GM10248 (cell line): ENCODE measurements at regions not wholly inside any gene's neighbourhood (a gene's known extent, or its start where the extent isn't known, plus 50 kb on each side); places are given as distances from the start of the nearest gene placed in this dataset.

Source experiments
- CTCF ChIA-PET: fragments of 300-600 bp; sonication (Branson Sonifier 250); formaldehyde crosslinking; extraction: SDS; loops from one replicate; lab custom pipeline; 2021; ENCODE audit warnings: antibody characterized with exemption; lab: Yijun Ruan, JAX
- POLR2A ChIA-PET: fragments of 350-650 bp; sonication (Branson Sonifier 250); formaldehyde crosslinking; extraction: SDS; loops from one replicate; lab custom pipeline; 2020; ENCODE audit warnings: antibody characterized with exemption; lab: Yijun Ruan, JAX
- DNase-seq: peaks from one replicate; pipeline ENCODE4 v3.0.0; 2012; ENCODE audit errors: extremely low spot score
- TF ChIP-seq, protein P1 (sequence below): IDR thresholded peaks from 2 replicates; pipeline ENCODE4 v1.5.1; 2012; ENCODE audit warnings: mild to moderate bottlenecking, low read depth; ENCODE audit errors: extremely low read depth, missing control alignments, control extremely low read depth

DNA sequence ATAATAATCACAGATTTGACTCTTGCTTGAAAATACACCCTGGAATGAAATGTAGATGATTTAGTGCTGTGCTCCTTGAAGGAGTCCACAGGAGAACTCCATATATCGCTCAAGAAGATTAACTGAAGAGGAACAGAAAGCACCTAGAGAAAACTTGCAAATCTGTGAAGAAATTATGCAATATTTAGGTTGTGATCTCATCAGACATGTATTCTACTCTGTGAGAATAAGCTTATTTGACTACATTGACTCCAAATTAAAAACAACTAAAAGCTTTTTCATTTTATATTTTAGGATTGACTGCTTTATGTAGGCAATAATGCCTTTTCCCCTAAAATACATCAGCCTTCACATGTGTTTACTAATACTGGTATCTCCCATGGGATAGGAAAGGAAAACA is 906.6 kb upstream of the LRATD1 start:
- TF ChIP-seq, protein P1, sequence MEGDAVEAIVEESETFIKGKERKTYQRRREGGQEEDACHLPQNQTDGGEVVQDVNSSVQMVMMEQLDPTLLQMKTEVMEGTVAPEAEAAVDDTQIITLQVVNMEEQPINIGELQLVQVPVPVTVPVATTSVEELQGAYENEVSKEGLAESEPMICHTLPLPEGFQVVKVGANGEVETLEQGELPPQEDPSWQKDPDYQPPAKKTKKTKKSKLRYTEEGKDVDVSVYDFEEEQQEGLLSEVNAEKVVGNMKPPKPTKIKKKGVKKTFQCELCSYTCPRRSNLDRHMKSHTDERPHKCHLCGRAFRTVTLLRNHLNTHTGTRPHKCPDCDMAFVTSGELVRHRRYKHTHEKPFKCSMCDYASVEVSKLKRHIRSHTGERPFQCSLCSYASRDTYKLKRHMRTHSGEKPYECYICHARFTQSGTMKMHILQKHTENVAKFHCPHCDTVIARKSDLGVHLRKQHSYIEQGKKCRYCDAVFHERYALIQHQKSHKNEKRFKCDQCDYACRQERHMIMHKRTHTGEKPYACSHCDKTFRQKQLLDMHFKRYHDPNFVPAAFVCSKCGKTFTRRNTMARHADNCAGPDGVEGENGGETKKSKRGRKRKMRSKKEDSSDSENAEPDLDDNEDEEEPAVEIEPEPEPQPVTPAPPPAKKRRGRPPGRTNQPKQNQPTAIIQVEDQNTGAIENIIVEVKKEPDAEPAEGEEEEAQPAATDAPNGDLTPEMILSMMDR, result no peak
- ChIA-PET CTCF (no interaction called here), POLR2A (no interaction called here)
- no peak for DNase-seq

DNA sequence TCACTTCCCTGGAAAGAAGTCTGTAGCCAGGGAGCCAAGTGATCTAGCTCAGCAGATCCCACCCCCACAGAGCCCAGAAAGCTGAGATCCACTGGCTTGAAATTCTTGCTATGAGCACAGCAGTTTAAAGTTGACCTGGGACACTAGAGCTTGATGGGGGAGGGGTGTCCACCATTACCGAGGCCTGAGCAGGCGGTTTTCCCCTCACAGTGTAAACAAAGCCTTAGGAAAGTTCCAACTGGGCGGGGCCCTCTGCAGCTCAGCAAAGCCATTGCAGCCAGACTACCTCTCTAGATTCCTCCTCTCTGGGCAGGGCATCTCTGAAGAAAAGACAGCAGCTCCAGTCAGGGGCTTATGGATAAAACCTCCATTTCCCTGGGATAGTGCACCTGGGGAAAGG is 887.2 kb upstream of the LRATD1 start:
- CTCF ChIA-PET, result interaction anchor here (1.1 to 1.7 kb wide), 2 partner anchors 13 to 18 kb away, joined by 3 to 4 read pairs; no protein-coding TSS in a partner anchor
- POLR2A ChIA-PET, result no interaction called here
- TF ChIP-seq, protein P1, result no peak
- no peak for DNase-seq

- POLR2A ChIA-PET, result no interaction called here
- CTCF ChIA-PET, result no interaction called here
- TF ChIP-seq, protein P1, result no peak
- no peak for DNase-seq
These were observed 880.6 kb upstream of the LRATD1 start for GRCh38 chr2:13751955-13752354.

GRCh38 chr2:13758412-13758811 is 874.1 kb upstream of the LRATD1 start:
- no peak for DNase-seq
- TF ChIP-seq, protein P1, result no peak
- ChIA-PET CTCF (interaction anchor here (1.1 kb wide), 1 partner anchor 13 kb away, joined by 3 read pairs; no protein-coding TSS in a partner anchor), POLR2A (no interaction called here)

GRCh38 chr2:13768274-13768673 is 864.2 kb upstream of the LRATD1 start:
- TF ChIP-seq, protein P1, result no peak
- ChIA-PET CTCF (no interaction called here), POLR2A (no interaction called here)
- DNase-seq, result no peak

- POLR2A ChIA-PET, result no interaction called here
These were observed 862.2 kb upstream of the LRATD1 start for GRCh38 chr2:13770279-13770678.

More at GRCh38 chr2:13770279-13770678, 862.2 kb upstream of the LRATD1 start:
- no peak for DNase-seq
- CTCF ChIA-PET, result no interaction called here
- TF ChIP-seq, protein P1, result no peak
